SJSA1 (cell line): ENCODE measurements at regions not wholly inside any gene's neighbourhood (a gene's known extent, or its start where the extent isn't known, plus 50 kb on each side); places are given as distances from the start of the nearest gene placed in this dataset.
A peak's percentile ranks its signal among the peaks of the same experiment; 100 is the strongest.
"Not testable (repeated sequence)": the region's sequence is repeated elsewhere in the genome, so short reads cannot be mapped to it uniquely, and the experiment has no call there.

Source experiments
- DNase-seq, 2 experiments: peaks; one replicate each; pipeline ENCODE4 v3.0.0-alpha.2; 2015 to 2020; ENCODE audit warnings: low spot score in 2 of 2, low read depth in 1 of 2
- H3K27ac ChIP-seq: fragments of 250-450 bp; sonication (Bioruptor Pico); 2 replicates; pipeline ENCODE4 v1.5.1; 2020; ENCODE audit warnings: mild to moderate bottlenecking, moderate library complexity
- H3K27me3 ChIP-seq: fragments of 250-450 bp; sonication (Bioruptor Pico); replicated peaks from 2 replicates; pipeline ENCODE4 v1.5.1; 2020; ENCODE audit warnings: mild to moderate bottlenecking, moderate library complexity
- H3K36me3 ChIP-seq: fragments of 250-450 bp; sonication (Bioruptor Pico); 2 replicates; pipeline ENCODE4 v1.5.1; 2020; ENCODE audit warnings: mild to moderate bottlenecking
- H3K4me1 ChIP-seq: fragments of 250-450 bp; sonication (Bioruptor Pico); replicated peaks from 2 replicates; pipeline ENCODE4 v1.6.1; 2021; ENCODE audit warnings: mild to moderate bottlenecking
- H3K4me3 ChIP-seq: fragments of 250-450 bp; sonication (Bioruptor Pico); 2 replicates; pipeline ENCODE4 v1.5.1; 2020; ENCODE audit warnings: mild to moderate bottlenecking
- H3K9me3 ChIP-seq: fragments of 250-450 bp; sonication (Bioruptor Pico); replicated peaks from 2 replicates; pipeline ENCODE4 v1.5.1; 2020; ENCODE audit warnings: mild to moderate bottlenecking

GRCh38 chr3:124131580-124131979, 139.7 kb upstream of the ROPN1 start:
- H3K27me3 ChIP-seq = no peaks in the 10 kb centered on the region
- no peaks in the 10 kb centered on the region; the same call in 1 of the 2 replicates for H3K36me3 ChIP-seq
- H3K4me3 ChIP-seq = no peak overlapping the region
- no peak overlapping the region for H3K27ac ChIP-seq
- H3K9me3 ChIP-seq = no peaks in the 10 kb centered on the region
- DNase-seq = no peak
- peaks cover 37% of the 10 kb centered on the region for H3K4me1 ChIP-seq

GRCh38 chr3:124132813-124133212, 140.9 kb upstream of the ROPN1 start:
- DNase-seq = no peak
- H3K4me1 ChIP-seq = peaks cover 37% of the 10 kb centered on the region
- no peaks in the 10 kb centered on the region for H3K27me3 ChIP-seq
- no peaks in the 10 kb centered on the region; the same call in 1 of the 2 replicates for H3K36me3 ChIP-seq
- no peak overlapping the region for H3K4me3 ChIP-seq
- H3K9me3 ChIP-seq = no peaks in the 10 kb centered on the region
- H3K27ac ChIP-seq = peak overlapping the region; percentile 45

GRCh38 chr3:124133366-124133940, 141.5 kb upstream of the ROPN1 start:
- DNase-seq = peak; percentile 71 to 79
- Histone ChIP-seq H3K27me3 (no peaks in the 10 kb centered on the region), H3K27ac (peak overlapping the region; percentile 45), H3K36me3 (no peaks in the 10 kb centered on the region; the same call in 1 of the 2 replicates), H3K4me1 (peaks cover 37% of the 10 kb centered on the region), H3K9me3 (no peaks in the 10 kb centered on the region), H3K4me3 (no peak overlapping the region)

- Histone ChIP-seq H3K9me3 (no peaks in the 10 kb centered on the region), H3K4me3 (no peak overlapping the region), H3K27ac (no peak overlapping the region), H3K4me1 (peaks cover 43% of the 10 kb centered on the region), H3K27me3 (no peaks in the 10 kb centered on the region), H3K36me3 (no peaks in the 10 kb centered on the region)
- no peak for DNase-seq
These were observed 145.3 kb upstream of the ROPN1 start for GRCh38 chr3:124137216-124137615.

GRCh38 chr3:124138148-124138547, 146.2 kb upstream of the ROPN1 start:
- Histone ChIP-seq H3K9me3 (no peaks in the 10 kb centered on the region), H3K27me3 (no peaks in the 10 kb centered on the region), H3K36me3 (no peaks in the 10 kb centered on the region), H3K27ac (no peak overlapping the region), H3K4me1 (peaks cover 34% of the 10 kb centered on the region), H3K4me3 (no peak overlapping the region)
- no peak for DNase-seq

GRCh38 chr3:124140746-124141145, 148.8 kb upstream of the ROPN1 start:
- H3K27ac ChIP-seq = no peak overlapping the region; the same call in 1 of the 2 replicates
- no peaks in the 10 kb centered on the region for H3K36me3 ChIP-seq
- peaks cover 20% of the 10 kb centered on the region for H3K4me1 ChIP-seq
- H3K27me3 ChIP-seq = no peaks in the 10 kb centered on the region
- DNase-seq = peak in 1 of 2 experiments; percentile 48
- no peaks in the 10 kb centered on the region for H3K9me3 ChIP-seq
- no peak overlapping the region for H3K4me3 ChIP-seq

GRCh38 chr3:124142389-124142970, 150.6 kb upstream of the ROPN1 start:
- no peak for DNase-seq
- no peak overlapping the region for H3K27ac ChIP-seq
- no peaks in the 10 kb centered on the region for H3K27me3 ChIP-seq
- peaks cover 20% of the 10 kb centered on the region for H3K4me1 ChIP-seq
- no peaks in the 10 kb centered on the region for H3K9me3 ChIP-seq
- no peaks in the 10 kb centered on the region for H3K36me3 ChIP-seq
- no peak overlapping the region for H3K4me3 ChIP-seq

GRCh38 chr3:124143047-124143446, 151.1 kb upstream of the ROPN1 start:
- no peak for DNase-seq
- Histone ChIP-seq H3K4me1 (peaks cover 25% of the 10 kb centered on the region), H3K4me3 (no peak overlapping the region), H3K9me3 (no peaks in the 10 kb centered on the region), H3K36me3 (no peaks in the 10 kb centered on the region), H3K27ac (no peak overlapping the region), H3K27me3 (no peaks in the 10 kb centered on the region)

- no peak for DNase-seq
- Histone ChIP-seq H3K4me3 (no peak overlapping the region), H3K36me3 (no peaks in the 10 kb centered on the region), H3K9me3 (no peaks in the 10 kb centered on the region), H3K27ac (no peak overlapping the region), H3K27me3 (no peaks in the 10 kb centered on the region), H3K4me1 (peaks cover 28% of the 10 kb centered on the region)
These were observed 152.3 kb upstream of the ROPN1 start for GRCh38 chr3:124144035-124144814.

GRCh38 chr3:124147429-124147828, 155.5 kb upstream of the ROPN1 start:
- H3K27ac ChIP-seq = no peak overlapping the region
- H3K4me3 ChIP-seq = no peak overlapping the region
- H3K4me1 ChIP-seq = peaks cover 8% of the 10 kb centered on the region
- no peak for DNase-seq
- no peaks in the 10 kb centered on the region for H3K9me3 ChIP-seq
- no peaks in the 10 kb centered on the region for H3K36me3 ChIP-seq
- no peaks in the 10 kb centered on the region for H3K27me3 ChIP-seq

GRCh38 chr3:124147946-124148345, 156.0 kb upstream of the ROPN1 start:
- H3K36me3 ChIP-seq = no peaks in the 10 kb centered on the region
- no peaks in the 10 kb centered on the region for H3K27me3 ChIP-seq
- H3K9me3 ChIP-seq = no peaks in the 10 kb centered on the region
- no peak overlapping the region for H3K4me3 ChIP-seq
- H3K4me1 ChIP-seq = peaks cover 8% of the 10 kb centered on the region
- no peak overlapping the region for H3K27ac ChIP-seq
- DNase-seq = peak in 1 of 2 experiments; percentile 26

- Histone ChIP-seq H3K9me3 (no peaks in the 10 kb centered on the region), H3K27ac (no peak overlapping the region), H3K4me3 (no peak overlapping the region), H3K27me3 (no peaks in the 10 kb centered on the region), H3K36me3 (no peaks in the 10 kb centered on the region), H3K4me1 (peaks cover 8% of the 10 kb centered on the region)
- DNase-seq = no peak
These were observed 157.2 kb upstream of the ROPN1 start for GRCh38 chr3:124149081-124149480.

GRCh38 chr3:124149771-124150170, 157.8 kb upstream of the ROPN1 start:
- H3K27ac ChIP-seq = no peak overlapping the region

GRCh38 chr3:124152891-124153290, 161.0 kb upstream of the ROPN1 start:
- H3K9me3 ChIP-seq, H3K36me3 ChIP-seq, DNase-seq, H3K27me3 ChIP-seq, H3K4me3 ChIP-seq, H3K27ac ChIP-seq: not testable (repeated sequence)
- peaks cover 24% of the 10 kb centered on the region for H3K4me1 ChIP-seq

More at GRCh38 chr3:124149771-124150170, 157.8 kb upstream of the ROPN1 start:
- Histone ChIP-seq H3K27me3 (no peaks in the 10 kb centered on the region), H3K36me3 (0 out of 2 replicates have a peak, but pooled peaks cover 1% of the 10 kb centered on the region), H3K4me3 (no peak overlapping the region), H3K4me1 (peaks cover 8% of the 10 kb centered on the region), H3K9me3 (no peaks in the 10 kb centered on the region)
- DNase-seq = no peak
